Peyer's patch (tissue), 4 donors: ENCODE measurements at regions not wholly inside any gene's neighbourhood (a gene's known extent, or its start where the extent isn't known, plus 50 kb on each side); places are given as distances from the start of the nearest gene placed in this dataset.
"Not testable (repeated sequence)": the region's sequence is repeated elsewhere in the genome, so short reads cannot be mapped to it uniquely, and the experiment has no call there.

Source experiments
- POLR2A ChIP-seq, 2 donors: fragments of 450-650 bp; IDR thresholded peaks; one replicate each; pipeline ENCODE4 v1.5.1; 2017; ENCODE audit warnings: antibody characterized with exemption in 2 of 2, mild to moderate bottlenecking in 2 of 2, moderate library complexity in 2 of 2
- TF ChIP-seq, protein P1 (sequence below), 6 experiments: fragments of 450-650 bp in 4 of 6; fragments of 200-600 bp in 2 of 6; sonication (generic) in 1 of 6; IDR thresholded peaks; one replicate each; pipeline ENCODE4 v1.5.1; 2017 to 2019; ENCODE audit warnings: antibody characterized with exemption in 6 of 6, mild to moderate bottlenecking in 3 of 6, moderate library complexity in 1 of 6

DNA sequence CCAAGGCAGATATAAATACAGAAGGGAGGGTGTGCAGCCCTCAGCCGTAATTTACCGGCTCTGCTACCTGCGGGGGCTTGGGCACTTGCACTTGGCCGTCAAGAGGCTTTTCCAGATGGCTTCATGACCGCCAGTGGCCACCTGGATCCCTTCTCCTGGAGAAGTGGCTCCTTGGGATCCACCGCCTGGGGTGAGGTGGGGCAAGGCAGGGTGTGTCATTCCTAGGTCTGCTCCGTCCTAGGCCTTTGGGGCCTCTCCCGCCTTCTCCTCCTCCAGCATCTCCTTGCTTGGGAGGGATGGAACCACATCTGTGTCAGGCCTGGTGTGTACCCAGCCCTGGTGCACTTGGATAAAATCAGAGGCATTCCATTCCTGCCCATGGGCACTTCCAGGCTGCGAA, 80.8 kb upstream of the GOLGA6L4 start:
- TF ChIP-seq, protein P1, sequence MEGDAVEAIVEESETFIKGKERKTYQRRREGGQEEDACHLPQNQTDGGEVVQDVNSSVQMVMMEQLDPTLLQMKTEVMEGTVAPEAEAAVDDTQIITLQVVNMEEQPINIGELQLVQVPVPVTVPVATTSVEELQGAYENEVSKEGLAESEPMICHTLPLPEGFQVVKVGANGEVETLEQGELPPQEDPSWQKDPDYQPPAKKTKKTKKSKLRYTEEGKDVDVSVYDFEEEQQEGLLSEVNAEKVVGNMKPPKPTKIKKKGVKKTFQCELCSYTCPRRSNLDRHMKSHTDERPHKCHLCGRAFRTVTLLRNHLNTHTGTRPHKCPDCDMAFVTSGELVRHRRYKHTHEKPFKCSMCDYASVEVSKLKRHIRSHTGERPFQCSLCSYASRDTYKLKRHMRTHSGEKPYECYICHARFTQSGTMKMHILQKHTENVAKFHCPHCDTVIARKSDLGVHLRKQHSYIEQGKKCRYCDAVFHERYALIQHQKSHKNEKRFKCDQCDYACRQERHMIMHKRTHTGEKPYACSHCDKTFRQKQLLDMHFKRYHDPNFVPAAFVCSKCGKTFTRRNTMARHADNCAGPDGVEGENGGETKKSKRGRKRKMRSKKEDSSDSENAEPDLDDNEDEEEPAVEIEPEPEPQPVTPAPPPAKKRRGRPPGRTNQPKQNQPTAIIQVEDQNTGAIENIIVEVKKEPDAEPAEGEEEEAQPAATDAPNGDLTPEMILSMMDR (IDR thresholded peaks at IDR 0.05), result not testable (repeated sequence)
- TF ChIP-seq POLR2A (IDR thresholded peaks at IDR 0.05), result not testable (repeated sequence)
